ENCODE measurements at regions not wholly inside any gene's neighbourhood (a gene's known extent, or its start where the extent isn't known, plus 50 kb on each side); places are given as distances from the start of the nearest gene placed in this dataset.
"Not testable (repeated sequence)": the region's sequence is repeated elsewhere in the genome, so short reads cannot be mapped to it uniquely, and the experiment has no call there.

- 57% methylated on average over 5 of the region's 5 CpGs for WGBS
- peak; percentile 64 to 77 for ATAC-seq
- Histone ChIP-seq H3K4me1 (ENCODE audit: control insufficient read depth, insufficient read depth, low read length) (no peaks in the 10 kb centered on the region), H3K4me3 (ENCODE audit: low read length) (no peak overlapping the region), H3K9me3 (ENCODE audit: control insufficient read depth, low read length) (no peaks in the 10 kb centered on the region), H3K27me3 (ENCODE audit: control insufficient read depth, insufficient read depth) (no peaks in the 10 kb centered on the region), H3K27ac (ENCODE audit: low read length) (no peak overlapping the region)
- intact Hi-C loops (cut with DNase I) = no loop called here
- peak; percentile 1 to 51 (median 10) for DNase-seq
Observed at GRCh38 chr3:3366386-3366785, 186.9 kb upstream of the CRBN start.

- H3K27me3 ChIP-seq (ENCODE audit: control insufficient read depth, insufficient read depth) = no peaks in the 10 kb centered on the region
- H3K9me3 ChIP-seq (ENCODE audit: control insufficient read depth, low read length) = no peaks in the 10 kb centered on the region
- DNase-seq (no peak), ATAC-seq (no peak)
- intact Hi-C loops (cut with DNase I) = no loop called here
- no peaks in the 10 kb centered on the region for H3K4me1 ChIP-seq (ENCODE audit: control insufficient read depth, insufficient read depth, low read length)
- 69% methylated on average over 2 of the region's 2 CpGs for WGBS
- H3K27ac ChIP-seq (ENCODE audit: low read length) = no peak overlapping the region
- H3K4me3 ChIP-seq (ENCODE audit: low read length) = no peak overlapping the region
Observed at GRCh38 chr3:3365716-3366115, 186.2 kb upstream of the CRBN start.

GRCh38 chr3:3356846-3357245, 177.4 kb upstream of the CRBN start:
- Histone ChIP-seq H3K9me3 (ENCODE audit: control insufficient read depth, low read length) (peaks cover 2% of the 10 kb centered on the region), H3K4me3 (ENCODE audit: low read length) (no peak overlapping the region), H3K27me3 (ENCODE audit: control insufficient read depth, insufficient read depth) (no peaks in the 10 kb centered on the region), H3K27ac (ENCODE audit: low read length) (no peak overlapping the region), H3K4me1 (ENCODE audit: control insufficient read depth, insufficient read depth, low read length) (no peaks in the 10 kb centered on the region)
- DNase-seq (no peak), ATAC-seq (no peak)
- intact Hi-C loops (cut with DNase I) = no loop called here

GRCh38 chr3:3355442-3355841, 176.0 kb upstream of the CRBN start:
- Histone ChIP-seq H3K27ac (ENCODE audit: low read length) (no peak overlapping the region), H3K9me3 (ENCODE audit: control insufficient read depth, low read length) (peaks cover 2% of the 10 kb centered on the region), H3K4me3 (ENCODE audit: low read length) (no peak overlapping the region), H3K4me1 (ENCODE audit: control insufficient read depth, insufficient read depth, low read length) (no peaks in the 10 kb centered on the region), H3K27me3 (ENCODE audit: control insufficient read depth, insufficient read depth) (no peaks in the 10 kb centered on the region)
- no peak for ATAC-seq
- intact Hi-C loops (cut with DNase I) = no loop called here
- DNase-seq = no peak
- 42% methylated on average over 1 of the region's 1 CpG for WGBS

- Histone ChIP-seq H3K4me1 (ENCODE audit: control insufficient read depth, insufficient read depth, low read length) (no peaks in the 10 kb centered on the region), H3K27ac (ENCODE audit: low read length) (no peak overlapping the region), H3K27me3 (ENCODE audit: control insufficient read depth, insufficient read depth) (no peaks in the 10 kb centered on the region), H3K4me3 (ENCODE audit: low read length) (no peak overlapping the region), H3K9me3 (ENCODE audit: control insufficient read depth, low read length) (peaks cover 2% of the 10 kb centered on the region)
- intact Hi-C loops (cut with DNase I) = no loop called here
- no peak for DNase-seq
- 79% methylated on average over 1 of the region's 1 CpG for WGBS
- ATAC-seq = no peak
Observed at GRCh38 chr3:3353153-3353552, 173.7 kb upstream of the CRBN start.

- Histone ChIP-seq H3K4me1 (ENCODE audit: control insufficient read depth, insufficient read depth, low read length) (no peaks in the 10 kb centered on the region), H3K27me3 (ENCODE audit: control insufficient read depth, insufficient read depth) (no peaks in the 10 kb centered on the region), H3K27ac (ENCODE audit: low read length) (no peak overlapping the region), H3K4me3 (ENCODE audit: low read length) (no peak overlapping the region), H3K9me3 (ENCODE audit: control insufficient read depth, low read length) (peaks cover 2% of the 10 kb centered on the region)
- DNase-seq (no peak), ATAC-seq (no peak)
- intact Hi-C loops (cut with DNase I) = no loop called here
- WGBS = 54% methylated on average over 3 of the region's 3 CpGs
Observed at GRCh38 chr3:3351226-3351625, 171.7 kb upstream of the CRBN start.

GRCh38 chr3:3347056-3347455, 167.6 kb upstream of the CRBN start:
- H3K9me3 ChIP-seq (ENCODE audit: control insufficient read depth, low read length); H3K27ac ChIP-seq (ENCODE audit: low read length); H3K4me3 ChIP-seq (ENCODE audit: low read length); ATAC-seq; H3K4me1 ChIP-seq (ENCODE audit: control insufficient read depth, insufficient read depth, low read length); DNase-seq; H3K27me3 ChIP-seq (ENCODE audit: control insufficient read depth, insufficient read depth); intact Hi-C loops (cut with DNase I): not testable (repeated sequence)
- WGBS = 68% methylated on average over 2 of the region's 2 CpGs

- ATAC-seq (no peak), DNase-seq (no peak)
- Histone ChIP-seq H3K27ac (ENCODE audit: low read length) (no peak overlapping the region), H3K9me3 (ENCODE audit: control insufficient read depth, low read length) (no peaks in the 10 kb centered on the region), H3K4me1 (ENCODE audit: control insufficient read depth, insufficient read depth, low read length) (no peaks in the 10 kb centered on the region), H3K4me3 (ENCODE audit: low read length) (no peak overlapping the region), H3K27me3 (ENCODE audit: control insufficient read depth, insufficient read depth) (no peaks in the 10 kb centered on the region)
- 51% methylated on average over 2 of the region's 2 CpGs for WGBS
- intact Hi-C loops (cut with DNase I) = no loop called here
Observed at GRCh38 chr3:3346556-3346955, 167.1 kb upstream of the CRBN start.

GRCh38 chr3:3342141-3342540, 162.7 kb upstream of the CRBN start:
- Histone ChIP-seq H3K27me3 (ENCODE audit: control insufficient read depth, insufficient read depth) (no peaks in the 10 kb centered on the region), H3K4me3 (ENCODE audit: low read length) (no peak overlapping the region), H3K9me3 (ENCODE audit: control insufficient read depth, low read length) (no peaks in the 10 kb centered on the region), H3K27ac (ENCODE audit: low read length) (no peak overlapping the region), H3K4me1 (ENCODE audit: control insufficient read depth, insufficient read depth, low read length) (no peaks in the 10 kb centered on the region)
- DNase-seq (no peak), ATAC-seq (no peak)
- WGBS = 75% methylated on average over 2 of the region's 2 CpGs
- intact Hi-C loops (cut with DNase I) = no loop called here

- no peak overlapping the region for H3K4me3 ChIP-seq (ENCODE audit: low read length)
- 83% methylated on average over 6 of the region's 6 CpGs for WGBS
- ATAC-seq (no peak), DNase-seq (no peak)
- H3K27ac ChIP-seq (ENCODE audit: low read length) = no peak overlapping the region
- no peaks in the 10 kb centered on the region for H3K4me1 ChIP-seq (ENCODE audit: control insufficient read depth, insufficient read depth, low read length)
- no peaks in the 10 kb centered on the region for H3K9me3 ChIP-seq (ENCODE audit: control insufficient read depth, low read length)
- H3K27me3 ChIP-seq (ENCODE audit: control insufficient read depth, insufficient read depth) = no peaks in the 10 kb centered on the region
- intact Hi-C loops (cut with DNase I) = no loop called here
Observed at GRCh38 chr3:3340965-3341895, 161.7 kb upstream of the CRBN start.

- H3K27ac ChIP-seq (ENCODE audit: low read length) = no peak overlapping the region
- intact Hi-C loops (cut with DNase I) = no loop called here
- H3K9me3 ChIP-seq (ENCODE audit: control insufficient read depth, low read length) = no peaks in the 10 kb centered on the region
- no peak for ATAC-seq
- H3K27me3 ChIP-seq (ENCODE audit: control insufficient read depth, insufficient read depth) = no peaks in the 10 kb centered on the region
- H3K4me1 ChIP-seq (ENCODE audit: control insufficient read depth, insufficient read depth, low read length) = no peaks in the 10 kb centered on the region
- no peak for DNase-seq
- no peak overlapping the region for H3K4me3 ChIP-seq (ENCODE audit: low read length)
- WGBS = 84% methylated on average over 4 of the region's 4 CpGs
Observed at GRCh38 chr3:3340526-3340925, 161.0 kb upstream of the CRBN start.

- DNase-seq (no peak), ATAC-seq (no peak)
- Histone ChIP-seq H3K4me1 (ENCODE audit: control insufficient read depth, insufficient read depth, low read length) (no peaks in the 10 kb centered on the region), H3K27ac (ENCODE audit: low read length) (no peak overlapping the region), H3K4me3 (ENCODE audit: low read length) (no peak overlapping the region), H3K27me3 (ENCODE audit: control insufficient read depth, insufficient read depth) (no peaks in the 10 kb centered on the region), H3K9me3 (ENCODE audit: control insufficient read depth, low read length) (no peaks in the 10 kb centered on the region)
- WGBS = 80% methylated on average over 1 of the region's 1 CpG
- intact Hi-C loops (cut with DNase I) = no loop called here
Observed at GRCh38 chr3:3335903-3336302, 156.4 kb upstream of the CRBN start.

All from right cardiac atrium (tissue), 5 donors.